ENCODE measurements at regions not wholly inside any gene's neighbourhood (a gene's known extent, or its start where the extent isn't known, plus 50 kb on each side); places are given as distances from the start of the nearest gene placed in this dataset.

- TF ChIP-seq CTCF (IDR thresholded peaks at IDR 0.05; ENCODE audit: low read depth, low read length, poor library complexity, severe bottlenecking) (no peak), EZH2phosphoT487 (IDR thresholded peaks at IDR 0.05; ENCODE audit: borderline replicate concordance, low read length) (no peak)
These were observed 146.4 kb upstream of the IVNS1ABP start for GRCh38 chr1:185463433-185463832.
